KMS-11 (cell line): ENCODE measurements at regions not wholly inside any gene's neighbourhood (a gene's known extent, or its start where the extent isn't known, plus 50 kb on each side); places are given as distances from the start of the nearest gene placed in this dataset.

Source experiments
- H2AFZ ChIP-seq: fragments of 200-600 bp; sonication (generic); 2 replicates; pipeline ENCODE4 v1.6.1; 2016; ENCODE audit warnings: antibody characterized with exemption, mixed run types, low read depth
- H3K27ac ChIP-seq: fragments of 200-600 bp; sonication (generic); 2 replicates; pipeline ENCODE4 v1.6.1; 2016; ENCODE audit warnings: mild to moderate bottlenecking, mixed run types
- H3K27me3 ChIP-seq: fragments of 200-600 bp; sonication (generic); 2 replicates; pipeline ENCODE4 v1.6.1; 2017; ENCODE audit warnings: mild to moderate bottlenecking, low read depth, mixed run types, moderate library complexity; ENCODE audit not compliant: insufficient read depth
- H3K36me3 ChIP-seq: fragments of 200-600 bp; sonication (generic); 2 replicates; pipeline ENCODE4 v1.6.1; 2017; ENCODE audit warnings: mild to moderate bottlenecking, mixed run types; ENCODE audit not compliant: insufficient read depth
- H3K4me1 ChIP-seq: fragments of 200-600 bp; sonication (generic); 2 replicates; pipeline ENCODE4 v1.6.1; 2016; ENCODE audit warnings: mild to moderate bottlenecking, low read depth, mixed run types; ENCODE audit not compliant: poor library complexity, severe bottlenecking
- H3K4me2 ChIP-seq: fragments of 200-600 bp; sonication (generic); 2 replicates; pipeline ENCODE4 v1.7.0; 2016; ENCODE audit warnings: mild to moderate bottlenecking, mixed run types
- H3K4me3 ChIP-seq: fragments of 200-600 bp; sonication (generic); IDR thresholded peaks from 2 replicates; pipeline ENCODE4 v1.6.1; 2017; ENCODE audit warnings: low read depth, low read length, mixed read lengths; ENCODE audit not compliant: insufficient read depth
- H3K79me2 ChIP-seq: fragments of 200-600 bp; sonication (generic); 2 replicates; pipeline ENCODE4 v1.6.1; 2016; ENCODE audit warnings: low read depth, mixed run types; ENCODE audit not compliant: insufficient read depth
- H3K9ac ChIP-seq: fragments of 200-600 bp; sonication (generic); 2 replicates; pipeline ENCODE4 v1.6.1; 2016; ENCODE audit warnings: mild to moderate bottlenecking, mixed run types
- H4K20me1 ChIP-seq: fragments of 200-600 bp; sonication (generic); 2 replicates; pipeline ENCODE4 v1.6.1; 2016; ENCODE audit warnings: mild to moderate bottlenecking, mixed run types; ENCODE audit not compliant: insufficient read depth
- CTCF ChIP-seq: fragments of 200-600 bp; sonication (generic); conservative IDR thresholded peaks from 2 replicates; pipeline ENCODE4 v1.6.1; 2017; ENCODE audit warnings: low read depth, mild to moderate bottlenecking, antibody characterized with exemption, low read length, moderate library complexity, mixed read lengths

GRCh38 chr11:39732001-39732400 lies 1727.5 kb downstream of the LRRC4C start:
- Histone ChIP-seq H3K4me2 (no peak overlapping the region), H3K36me3 (no peaks in the 10 kb centered on the region), H3K4me3 (no peak overlapping the region), H3K4me1 (no peaks in the 10 kb centered on the region), H3K27ac (no peak overlapping the region), H4K20me1 (no peaks in the 10 kb centered on the region), H2AFZ (no peak overlapping the region), H3K9ac (no peak overlapping the region), H3K79me2 (no peaks in the 10 kb centered on the region), H3K27me3 (no peaks in the 10 kb centered on the region)
- no peak for TF ChIP-seq CTCF

- H3K4me1 ChIP-seq, result no peaks in the 10 kb centered on the region
- H3K4me2 ChIP-seq, result no peak overlapping the region
- no peaks in the 10 kb centered on the region for H3K27me3 ChIP-seq
- H3K79me2 ChIP-seq, result no peaks in the 10 kb centered on the region
- no peak for TF ChIP-seq CTCF
- no peak overlapping the region for H2AFZ ChIP-seq
- H4K20me1 ChIP-seq, result no peaks in the 10 kb centered on the region
- H3K4me3 ChIP-seq, result no peak overlapping the region
- no peak overlapping the region for H3K9ac ChIP-seq
- H3K36me3 ChIP-seq, result no peaks in the 10 kb centered on the region
- no peak overlapping the region for H3K27ac ChIP-seq
These were observed 1734.4 kb downstream of the LRRC4C start for GRCh38 chr11:39725081-39725480.

GRCh38 chr11:39724404-39724803 lies 1735.0 kb downstream of the LRRC4C start:
- H3K9ac ChIP-seq, result no peak overlapping the region
- no peak overlapping the region for H3K4me2 ChIP-seq
- no peaks in the 10 kb centered on the region for H3K79me2 ChIP-seq
- no peak overlapping the region for H3K4me3 ChIP-seq
- H3K27ac ChIP-seq, result no peak overlapping the region
- H3K4me1 ChIP-seq, result no peaks in the 10 kb centered on the region
- H3K36me3 ChIP-seq, result no peaks in the 10 kb centered on the region
- H4K20me1 ChIP-seq, result no peaks in the 10 kb centered on the region
- H3K27me3 ChIP-seq, result no peaks in the 10 kb centered on the region
- no peak for TF ChIP-seq CTCF
- H2AFZ ChIP-seq, result no peak overlapping the region

GRCh38 chr11:39712581-39712980 lies 1746.9 kb downstream of the LRRC4C start:
- Histone ChIP-seq H3K79me2 (no peaks in the 10 kb centered on the region), H3K4me3 (no peak overlapping the region), H3K36me3 (no peaks in the 10 kb centered on the region), H3K4me2 (no peak overlapping the region), H3K4me1 (no peaks in the 10 kb centered on the region), H2AFZ (no peak overlapping the region), H3K9ac (no peak overlapping the region), H4K20me1 (no peaks in the 10 kb centered on the region), H3K27ac (no peak overlapping the region), H3K27me3 (no peaks in the 10 kb centered on the region)
- TF ChIP-seq CTCF, result no peak

- no peaks in the 10 kb centered on the region for H4K20me1 ChIP-seq
- H3K36me3 ChIP-seq, result no peaks in the 10 kb centered on the region
- H3K4me1 ChIP-seq, result no peaks in the 10 kb centered on the region
- no peaks in the 10 kb centered on the region for H3K27me3 ChIP-seq
- no peak for TF ChIP-seq CTCF
- H3K4me2 ChIP-seq, result no peak overlapping the region
- no peak overlapping the region for H2AFZ ChIP-seq
- no peak overlapping the region for H3K9ac ChIP-seq
- no peak overlapping the region for H3K4me3 ChIP-seq
- no peaks in the 10 kb centered on the region for H3K79me2 ChIP-seq
- no peak overlapping the region for H3K27ac ChIP-seq
These were observed 1768.6 kb downstream of the LRRC4C start for GRCh38 chr11:39690856-39691255.
